GM10248 (cell line): ENCODE measurements at regions not wholly inside any gene's neighbourhood (a gene's known extent, or its start where the extent isn't known, plus 50 kb on each side); places are given as distances from the start of the nearest gene placed in this dataset.

Source experiments
- CTCF ChIA-PET: fragments of 300-600 bp; sonication (Branson Sonifier 250); formaldehyde crosslinking; extraction: SDS; loops from one replicate; lab custom pipeline; 2021; ENCODE audit warnings: antibody characterized with exemption; lab: Yijun Ruan, JAX
- POLR2A ChIA-PET: fragments of 350-650 bp; sonication (Branson Sonifier 250); formaldehyde crosslinking; extraction: SDS; loops from one replicate; lab custom pipeline; 2020; ENCODE audit warnings: antibody characterized with exemption; lab: Yijun Ruan, JAX
- DNase-seq: peaks from one replicate; pipeline ENCODE4 v3.0.0; 2012; ENCODE audit errors: extremely low spot score
- TF ChIP-seq, protein P1 (sequence below): IDR thresholded peaks from 2 replicates; pipeline ENCODE4 v1.5.1; 2012; ENCODE audit warnings: mild to moderate bottlenecking, low read depth; ENCODE audit errors: extremely low read depth, missing control alignments, control extremely low read depth

DNA sequence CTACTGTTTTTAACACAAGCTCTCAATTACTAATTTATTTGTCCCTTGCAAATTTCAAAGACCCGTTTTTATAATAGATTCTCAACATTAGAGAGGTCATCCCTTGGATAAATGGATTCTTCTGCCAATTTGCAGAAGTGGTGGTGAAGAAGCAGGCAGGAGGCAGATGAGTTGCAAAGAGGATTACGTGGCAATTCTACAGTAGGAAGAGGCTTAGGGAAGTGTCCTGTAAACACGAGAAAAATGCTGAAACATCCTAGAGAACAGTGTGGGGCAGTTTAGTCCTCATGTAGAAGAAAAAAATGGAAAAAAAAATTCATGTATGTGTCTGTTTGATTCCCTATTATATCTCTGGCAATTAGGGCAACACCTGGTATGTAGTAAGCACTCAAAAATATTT is 87.6 kb downstream of the BMP2 start:
- TF ChIP-seq, protein P1, sequence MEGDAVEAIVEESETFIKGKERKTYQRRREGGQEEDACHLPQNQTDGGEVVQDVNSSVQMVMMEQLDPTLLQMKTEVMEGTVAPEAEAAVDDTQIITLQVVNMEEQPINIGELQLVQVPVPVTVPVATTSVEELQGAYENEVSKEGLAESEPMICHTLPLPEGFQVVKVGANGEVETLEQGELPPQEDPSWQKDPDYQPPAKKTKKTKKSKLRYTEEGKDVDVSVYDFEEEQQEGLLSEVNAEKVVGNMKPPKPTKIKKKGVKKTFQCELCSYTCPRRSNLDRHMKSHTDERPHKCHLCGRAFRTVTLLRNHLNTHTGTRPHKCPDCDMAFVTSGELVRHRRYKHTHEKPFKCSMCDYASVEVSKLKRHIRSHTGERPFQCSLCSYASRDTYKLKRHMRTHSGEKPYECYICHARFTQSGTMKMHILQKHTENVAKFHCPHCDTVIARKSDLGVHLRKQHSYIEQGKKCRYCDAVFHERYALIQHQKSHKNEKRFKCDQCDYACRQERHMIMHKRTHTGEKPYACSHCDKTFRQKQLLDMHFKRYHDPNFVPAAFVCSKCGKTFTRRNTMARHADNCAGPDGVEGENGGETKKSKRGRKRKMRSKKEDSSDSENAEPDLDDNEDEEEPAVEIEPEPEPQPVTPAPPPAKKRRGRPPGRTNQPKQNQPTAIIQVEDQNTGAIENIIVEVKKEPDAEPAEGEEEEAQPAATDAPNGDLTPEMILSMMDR: no peak
- CTCF ChIA-PET: no interaction called here
- POLR2A ChIA-PET: no interaction called here
- DNase-seq: no peak

DNA sequence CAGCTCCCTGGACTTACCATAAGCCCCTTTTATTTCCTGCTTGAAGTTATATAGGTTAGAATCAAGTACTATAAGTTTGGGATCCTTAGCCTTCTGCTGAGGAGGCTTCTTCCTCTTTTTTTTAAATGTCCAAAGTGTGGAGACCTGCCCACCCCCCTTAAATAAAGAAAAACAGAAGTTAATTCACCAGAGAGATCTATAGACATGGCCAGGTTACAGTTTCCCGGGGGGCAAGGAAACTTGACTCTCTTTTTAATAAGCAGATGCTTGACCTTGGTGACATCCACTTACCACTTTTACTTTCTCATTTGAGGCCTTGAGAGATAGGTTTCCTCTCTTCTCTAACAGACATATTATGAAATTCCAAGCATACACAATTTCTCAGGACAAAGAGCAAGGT is 88.3 kb downstream of the BMP2 start:
- CTCF ChIA-PET: no interaction called here
- POLR2A ChIA-PET: no interaction called here
- no peak for DNase-seq
- TF ChIP-seq, protein P1: no peak

DNA sequence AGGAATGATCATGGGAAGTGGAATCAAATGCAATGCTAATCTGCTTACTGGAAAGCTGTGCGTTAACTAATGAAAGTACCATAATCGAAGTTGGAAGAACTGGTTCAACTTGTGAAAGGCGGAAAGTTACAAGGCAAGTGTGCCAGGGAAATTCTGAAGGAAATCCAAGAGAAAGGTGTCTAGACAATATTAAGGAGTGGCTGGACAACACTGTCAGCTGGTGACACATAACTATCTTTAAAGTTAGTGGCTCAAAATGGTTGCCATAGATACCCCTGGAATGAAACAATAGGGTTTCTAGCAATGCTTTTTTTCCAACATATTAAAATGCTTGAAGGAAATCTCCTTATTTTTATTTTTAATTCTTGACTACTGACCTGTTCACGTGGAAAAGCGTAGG is 90.4 kb downstream of the BMP2 start:
- POLR2A ChIA-PET: no interaction called here
- CTCF ChIA-PET: no interaction called here
- TF ChIP-seq, protein P1: no peak
- DNase-seq: no peak

DNA sequence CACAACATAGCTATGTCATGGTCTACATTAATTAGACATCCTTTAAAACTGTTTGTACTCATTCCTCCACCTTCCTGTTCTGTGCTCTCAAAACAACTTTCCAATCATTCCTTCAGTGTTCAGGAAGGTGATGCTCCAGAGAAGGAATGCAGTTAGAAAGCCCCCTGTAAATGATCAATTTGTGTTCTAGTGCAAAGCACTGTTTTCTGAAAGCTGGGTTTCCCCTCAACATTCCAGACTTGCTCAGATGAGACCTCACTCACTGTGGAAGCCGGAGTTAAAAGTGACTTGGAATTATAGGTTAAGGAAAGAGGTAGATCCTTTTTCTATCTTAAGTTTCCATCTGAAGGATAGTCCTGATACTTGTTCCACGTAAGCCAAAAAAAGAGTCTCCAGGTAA is 95.9 kb downstream of the BMP2 start:
- ChIA-PET POLR2A (no interaction called here), CTCF (no interaction called here)
- no peak for DNase-seq
- TF ChIP-seq, protein P1: no peak

DNA sequence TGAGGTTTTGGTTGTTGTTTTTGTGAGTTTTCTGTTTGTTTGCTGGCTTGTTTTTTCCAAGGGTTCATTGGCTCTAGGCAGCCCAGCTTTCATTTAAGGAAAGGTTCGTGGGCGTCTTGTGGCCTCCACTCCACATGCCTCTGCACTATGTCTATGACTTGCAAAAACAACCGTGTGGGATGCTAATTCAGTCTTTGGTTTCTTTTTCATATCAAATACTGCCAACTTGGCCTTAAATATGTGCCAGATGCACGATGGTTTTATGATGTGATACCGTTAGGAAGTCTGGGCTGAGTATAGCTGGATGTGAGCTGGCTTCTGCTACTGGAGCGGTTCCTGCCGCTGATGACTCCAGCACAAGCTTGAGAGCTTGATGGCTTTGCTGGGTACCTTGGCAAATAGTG is 96.3 kb downstream of the BMP2 start:
- ChIA-PET CTCF (no interaction called here), POLR2A (no interaction called here)
- no peak for DNase-seq
- TF ChIP-seq, protein P1: no peak

DNA sequence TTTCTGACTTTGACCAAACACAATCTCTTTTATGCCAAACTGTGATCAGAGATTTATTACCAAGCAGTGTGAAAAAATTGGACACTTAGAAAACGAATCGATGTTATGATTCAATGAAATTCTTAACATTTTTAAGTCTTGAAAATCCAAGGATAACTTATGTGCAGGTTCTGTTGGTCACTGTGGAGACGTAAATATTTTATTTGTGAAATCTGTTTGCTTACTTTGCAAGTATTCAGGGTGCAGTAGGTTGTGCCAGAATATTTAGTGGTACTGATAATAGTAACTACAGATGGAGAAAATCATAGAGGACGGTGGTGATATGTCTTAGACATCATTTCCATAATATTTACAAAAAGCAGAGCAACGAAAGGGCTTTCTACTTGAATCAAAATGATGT is 97.3 kb downstream of the BMP2 start:
- no peak for DNase-seq
- ChIA-PET POLR2A (no interaction called here), CTCF (no interaction called here)
- TF ChIP-seq, protein P1: no peak

DNA sequence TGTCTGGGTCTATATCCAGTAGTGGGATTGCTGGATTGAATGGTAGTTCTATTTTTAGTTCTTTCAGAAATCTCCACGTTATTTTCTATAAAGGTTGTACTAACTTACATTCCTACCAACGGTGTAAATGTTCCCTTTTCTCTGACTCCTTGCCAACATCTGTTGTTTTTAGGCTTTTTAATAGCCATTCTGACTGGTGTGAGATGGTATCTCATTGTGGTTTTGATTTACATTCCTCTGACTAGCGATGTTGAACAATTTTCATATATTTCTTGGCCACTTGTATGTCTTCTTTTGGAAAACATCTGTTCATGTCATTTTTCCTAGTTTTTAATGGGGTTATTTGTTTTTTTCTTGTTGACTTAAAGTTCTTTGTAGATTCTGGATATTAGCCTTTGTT is 99.3 kb downstream of the BMP2 start:
- ChIA-PET CTCF (no interaction called here), POLR2A (no interaction called here)
- TF ChIP-seq, protein P1: no peak
- DNase-seq: no peak
